ENCODE measurements at regions not wholly inside any gene's neighbourhood (a gene's known extent, or its start where the extent isn't known, plus 50 kb on each side); places are given as distances from the start of the nearest gene placed in this dataset.

GRCh38 chr11:105553025-105553424, 56.8 kb upstream of the GRIA4 start:
- H3K36me3 ChIP-seq (ENCODE audit: insufficient read depth, low read length): no peaks in the 10 kb centered on the region
- no peaks in the 10 kb centered on the region for H3K79me2 ChIP-seq (ENCODE audit: low read length)
- H2AFZ ChIP-seq (ENCODE audit: low read length): no peak overlapping the region
- no peaks in the 10 kb centered on the region for H4K20me1 ChIP-seq (ENCODE audit: insufficient read depth, low read depth, low read length)
- no peak overlapping the region for H3K9ac ChIP-seq (ENCODE audit: low read length)
- H3K4me2 ChIP-seq (ENCODE audit: low read depth, low read length, poor library complexity, severe bottlenecking): no peak overlapping the region
- H3K9me3 ChIP-seq (ENCODE audit: low read length): no peaks in the 10 kb centered on the region; the same call in 1 of the 2 replicates
- no peaks in the 10 kb centered on the region for H3K27me3 ChIP-seq (ENCODE audit: low read length)
- H3K27ac ChIP-seq (ENCODE audit: low read length): no peak overlapping the region
- 0 out of 2 replicates have a peak, but pooled peaks cover 3% of the 10 kb centered on the region for H3K9me2 ChIP-seq (replicated peaks; ENCODE audit: insufficient read depth, low read length)
- H3K4me1 ChIP-seq (ENCODE audit: low read length): no peaks in the 10 kb centered on the region
- no peak overlapping the region for H3K4me3 ChIP-seq (ENCODE audit: low read length)
- DNase-seq: no peak

GRCh38 chr11:105548359-105548758, 61.5 kb upstream of the GRIA4 start:
- H3K79me2 ChIP-seq (ENCODE audit: low read length): no peaks in the 10 kb centered on the region
- no peaks in the 10 kb centered on the region for H3K9me2 ChIP-seq (replicated peaks; ENCODE audit: insufficient read depth, low read length)
- no peak for DNase-seq

GRCh38 chr11:105538588-105538987, 71.3 kb upstream of the GRIA4 start:
- H3K36me3 ChIP-seq (ENCODE audit: insufficient read depth, low read length): no peaks in the 10 kb centered on the region

More at GRCh38 chr11:105548359-105548758, 61.5 kb upstream of the GRIA4 start:
- Histone ChIP-seq H3K4me1 (ENCODE audit: low read length) (no peaks in the 10 kb centered on the region), H3K4me2 (ENCODE audit: low read depth, low read length, poor library complexity, severe bottlenecking) (no peak overlapping the region), H3K27ac (ENCODE audit: low read length) (no peak overlapping the region), H3K36me3 (ENCODE audit: insufficient read depth, low read length) (no peaks in the 10 kb centered on the region), H4K20me1 (ENCODE audit: insufficient read depth, low read depth, low read length) (no peaks in the 10 kb centered on the region), H2AFZ (ENCODE audit: low read length) (no peak overlapping the region), H3K4me3 (ENCODE audit: low read length) (no peak overlapping the region), H3K9ac (ENCODE audit: low read length) (no peak overlapping the region), H3K27me3 (ENCODE audit: low read length) (no peaks in the 10 kb centered on the region), H3K9me3 (ENCODE audit: low read length) (no peaks in the 10 kb centered on the region; the same call in 1 of the 2 replicates)

GRCh38 chr11:105537531-105537930, 72.3 kb upstream of the GRIA4 start:
- H3K4me3 ChIP-seq (ENCODE audit: low read length): no peak overlapping the region
- H3K27ac ChIP-seq (ENCODE audit: low read length): no peak overlapping the region
- no peaks in the 10 kb centered on the region for H3K9me3 ChIP-seq (ENCODE audit: low read length)
- H3K9me2 ChIP-seq (replicated peaks; ENCODE audit: insufficient read depth, low read length): no peaks in the 10 kb centered on the region
- DNase-seq: no peak
- H3K27me3 ChIP-seq (ENCODE audit: low read length): no peaks in the 10 kb centered on the region
- H4K20me1 ChIP-seq (ENCODE audit: insufficient read depth, low read depth, low read length): no peaks in the 10 kb centered on the region
- no peak overlapping the region for H3K9ac ChIP-seq (ENCODE audit: low read length)
- H3K79me2 ChIP-seq (ENCODE audit: low read length): no peaks in the 10 kb centered on the region
- no peaks in the 10 kb centered on the region for H3K4me1 ChIP-seq (ENCODE audit: low read length)
- no peak overlapping the region for H2AFZ ChIP-seq (ENCODE audit: low read length)
- no peaks in the 10 kb centered on the region for H3K36me3 ChIP-seq (ENCODE audit: insufficient read depth, low read length)
- H3K4me2 ChIP-seq (ENCODE audit: low read depth, low read length, poor library complexity, severe bottlenecking): no peak overlapping the region

More at GRCh38 chr11:105538588-105538987, 71.3 kb upstream of the GRIA4 start:
- Histone ChIP-seq H3K4me2 (ENCODE audit: low read depth, low read length, poor library complexity, severe bottlenecking) (no peak overlapping the region), H3K9me2 (replicated peaks; ENCODE audit: insufficient read depth, low read length) (no peaks in the 10 kb centered on the region), H4K20me1 (ENCODE audit: insufficient read depth, low read depth, low read length) (no peaks in the 10 kb centered on the region), H3K79me2 (ENCODE audit: low read length) (no peaks in the 10 kb centered on the region), H3K9me3 (ENCODE audit: low read length) (no peaks in the 10 kb centered on the region), H3K4me1 (ENCODE audit: low read length) (no peaks in the 10 kb centered on the region), H3K4me3 (ENCODE audit: low read length) (no peak overlapping the region), H2AFZ (ENCODE audit: low read length) (no peak overlapping the region), H3K27ac (ENCODE audit: low read length) (no peak overlapping the region), H3K9ac (ENCODE audit: low read length) (no peak overlapping the region), H3K27me3 (ENCODE audit: low read length) (no peaks in the 10 kb centered on the region)
- no peak for DNase-seq

GRCh38 chr11:105524286-105524685, 85.6 kb upstream of the GRIA4 start:
- Histone ChIP-seq H3K9ac (ENCODE audit: low read length) (no peak overlapping the region), H3K27me3 (ENCODE audit: low read length) (no peaks in the 10 kb centered on the region), H3K4me3 (ENCODE audit: low read length) (no peak overlapping the region), H3K36me3 (ENCODE audit: insufficient read depth, low read length) (no peaks in the 10 kb centered on the region), H3K4me1 (ENCODE audit: low read length) (no peaks in the 10 kb centered on the region), H4K20me1 (ENCODE audit: insufficient read depth, low read depth, low read length) (no peaks in the 10 kb centered on the region), H3K4me2 (ENCODE audit: low read depth, low read length, poor library complexity, severe bottlenecking) (no peak overlapping the region), H2AFZ (ENCODE audit: low read length) (no peak overlapping the region), H3K27ac (ENCODE audit: low read length) (no peak overlapping the region), H3K9me3 (ENCODE audit: low read length) (no peaks in the 10 kb centered on the region), H3K9me2 (replicated peaks; ENCODE audit: insufficient read depth, low read length) (no peaks in the 10 kb centered on the region), H3K79me2 (ENCODE audit: low read length) (no peaks in the 10 kb centered on the region)
- DNase-seq: no peak

GRCh38 chr11:105520706-105521345, 89.0 kb upstream of the GRIA4 start:
- Histone ChIP-seq H3K4me1 (ENCODE audit: low read length) (no peaks in the 10 kb centered on the region), H3K79me2 (ENCODE audit: low read length) (no peaks in the 10 kb centered on the region), H3K4me2 (ENCODE audit: low read depth, low read length, poor library complexity, severe bottlenecking) (no peak overlapping the region), H4K20me1 (ENCODE audit: insufficient read depth, low read depth, low read length) (no peaks in the 10 kb centered on the region), H3K27me3 (ENCODE audit: low read length) (no peaks in the 10 kb centered on the region), H3K36me3 (ENCODE audit: insufficient read depth, low read length) (no peaks in the 10 kb centered on the region), H3K9me2 (replicated peaks; ENCODE audit: insufficient read depth, low read length) (no peaks in the 10 kb centered on the region), H3K27ac (ENCODE audit: low read length) (no peak overlapping the region), H3K9me3 (ENCODE audit: low read length) (0 out of 2 replicates have a peak, but pooled peaks cover 3% of the 10 kb centered on the region), H2AFZ (ENCODE audit: low read length) (no peak overlapping the region), H3K9ac (ENCODE audit: low read length) (no peak overlapping the region), H3K4me3 (ENCODE audit: low read length) (no peak overlapping the region)
- DNase-seq: no peak

GRCh38 chr11:105507496-105508254, 102.2 kb upstream of the GRIA4 start:
- H2AFZ ChIP-seq (ENCODE audit: low read length): no peak overlapping the region
- DNase-seq: no peak
- H3K9me3 ChIP-seq (ENCODE audit: low read length): peaks cover 4% of the 10 kb centered on the region; the same call in 1 of the 2 replicates
- H3K4me2 ChIP-seq (ENCODE audit: low read depth, low read length, poor library complexity, severe bottlenecking): no peak overlapping the region
- no peaks in the 10 kb centered on the region for H3K79me2 ChIP-seq (ENCODE audit: low read length)
- H3K4me3 ChIP-seq (ENCODE audit: low read length): no peak overlapping the region
- H3K27me3 ChIP-seq (ENCODE audit: low read length): no peaks in the 10 kb centered on the region
- no peaks in the 10 kb centered on the region for H4K20me1 ChIP-seq (ENCODE audit: insufficient read depth, low read depth, low read length)
- H3K4me1 ChIP-seq (ENCODE audit: low read length): no peaks in the 10 kb centered on the region
- no peaks in the 10 kb centered on the region; the same call in 1 of the 2 replicates for H3K9me2 ChIP-seq (replicated peaks; ENCODE audit: insufficient read depth, low read length)
- no peaks in the 10 kb centered on the region for H3K36me3 ChIP-seq (ENCODE audit: insufficient read depth, low read length)
- no peak overlapping the region for H3K9ac ChIP-seq (ENCODE audit: low read length)
- no peak overlapping the region for H3K27ac ChIP-seq (ENCODE audit: low read length)

GRCh38 chr11:105492010-105492409, 117.9 kb upstream of the GRIA4 start:
- Histone ChIP-seq H3K9me2 (replicated peaks; ENCODE audit: insufficient read depth, low read length) (no peaks in the 10 kb centered on the region), H3K9ac (ENCODE audit: low read length) (no peak overlapping the region), H2AFZ (ENCODE audit: low read length) (no peak overlapping the region), H3K27me3 (ENCODE audit: low read length) (no peaks in the 10 kb centered on the region), H3K79me2 (ENCODE audit: low read length) (no peaks in the 10 kb centered on the region), H3K36me3 (ENCODE audit: insufficient read depth, low read length) (no peaks in the 10 kb centered on the region), H3K4me1 (ENCODE audit: low read length) (no peaks in the 10 kb centered on the region), H3K27ac (ENCODE audit: low read length) (no peak overlapping the region), H3K9me3 (ENCODE audit: low read length) (no peaks in the 10 kb centered on the region), H4K20me1 (ENCODE audit: insufficient read depth, low read depth, low read length) (no peaks in the 10 kb centered on the region), H3K4me2 (ENCODE audit: low read depth, low read length, poor library complexity, severe bottlenecking) (no peak overlapping the region), H3K4me3 (ENCODE audit: low read length) (no peak overlapping the region)
- no peak for DNase-seq

All from Karpas-422 (cell line).